Esophagus squamous epithelium (tissue), 4 donors: ENCODE measurements at regions not wholly inside any gene's neighbourhood (a gene's known extent, or its start where the extent isn't known, plus 50 kb on each side); places are given as distances from the start of the nearest gene placed in this dataset.

ENCODE experiments used
- CTCF ChIP-seq, 6 experiments: fragments of 450-650 bp in 4 of 6; fragments of 200-600 bp in 2 of 6; sonication (generic) in 2 of 6; IDR thresholded peaks; one replicate each; pipeline ENCODE4 v1.5.1; 2016 to 2019; ENCODE audit warnings: antibody characterized with exemption in 6 of 6, mild to moderate bottlenecking in 4 of 6, moderate library complexity in 4 of 6
- POLR2A ChIP-seq, 4 donors: fragments of 450-650 bp; IDR thresholded peaks; one replicate each; pipeline ENCODE4 v1.6.1; 2017; ENCODE audit warnings: antibody characterized with exemption in 4 of 4, mild to moderate bottlenecking in 4 of 4, moderate library complexity in 3 of 4

GRCh38 chr4:185872747-185873380 lies 60.9 kb upstream of the SORBS2 start:
- TF ChIP-seq POLR2A (IDR thresholded peaks at IDR 0.05) (no peak), CTCF (IDR thresholded peaks at IDR 0.05) (peak in 1 of 6 experiments; percentile 4)
